ENCODE measurements at regions not wholly inside any gene's neighbourhood (a gene's known extent, or its start where the extent isn't known, plus 50 kb on each side); places are given as distances from the start of the nearest gene placed in this dataset.

- ATAC-seq (no peak), DNase-seq (ENCODE audit: low read depth, low spot score) (no peak)
- BruUV-seq (replicated peaks), result no TSS peak
- no peaks in the 10 kb centered on the region for H3K36me3 ChIP-seq (ENCODE audit: control insufficient read depth, insufficient read depth, low read length)
- in situ Hi-C loops (cut with HindIII; ENCODE audit: low pct_unique_long_range_greater_than_20kb, low sequenced_read_pairs) (no loop called here), intact Hi-C loops (cut with micrococcal nuclease; ENCODE audit: unreplicated experiment) (no loop called here)
- H3K4me1 ChIP-seq (ENCODE audit: control insufficient read depth, insufficient read depth, low read length), result no peaks in the 10 kb centered on the region
- no peak overlapping the region for H3K27ac ChIP-seq (ENCODE audit: low read length)
- ChIA-PET POLR2A (no interaction called here), CTCF (no interaction called here)
- H3K4me3 ChIP-seq (ENCODE audit: low read depth in 2 of 2, low read length in 2 of 2), result no peak overlapping the region
- TF ChIP-seq SIN3A (IDR thresholded peaks at IDR 0.05; ENCODE audit: borderline replicate concordance, insufficient read depth, low read depth, low read length) (no peak), POLR2AphosphoS5 (IDR thresholded peaks at IDR 0.05; ENCODE audit: low read depth, low read length) (no peak), CTCF (IDR thresholded peaks at IDR 0.05) (no peak), TCF7L2 (IDR thresholded peaks at IDR 0.05; ENCODE audit: low read depth, low read length) (no peak), REST (IDR thresholded peaks at IDR 0.05; ENCODE audit: insufficient read depth in 1 of 2, low read depth in 2 of 2, low read length in 1 of 2) (no peak)
- peaks cover 3% of the 10 kb centered on the region; the same call in 1 of the 2 replicates for H3K27me3 ChIP-seq (ENCODE audit: control insufficient read depth, insufficient read depth, low read length)
- no peaks in the 10 kb centered on the region for H3K9me3 ChIP-seq (ENCODE audit: control insufficient read depth, insufficient read depth, low read depth, low read length)
These were observed 133.8 kb upstream of the CST7 start for GRCh38 chr20:24815196-24815815.

DNA sequence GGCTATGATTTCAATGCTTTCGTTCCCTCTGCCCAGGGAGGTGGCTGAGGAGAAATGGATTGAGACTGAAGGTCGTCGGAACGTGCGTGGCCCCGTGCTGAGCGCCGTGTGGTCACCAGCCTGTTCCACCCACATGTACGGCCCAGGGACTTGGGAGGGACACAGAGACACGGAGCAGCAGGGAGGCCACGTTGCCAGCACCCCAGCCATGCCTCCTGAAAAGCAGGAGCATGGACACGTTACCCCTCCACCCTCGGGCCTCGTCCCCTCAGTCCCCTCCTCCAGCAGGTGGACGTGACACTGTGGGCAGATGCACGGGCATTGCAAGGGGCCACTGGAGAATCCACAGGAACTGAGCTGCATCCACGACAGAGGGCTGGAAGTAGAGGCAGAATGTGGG, 133.1 kb upstream of the CST7 start:
- no peaks in the 10 kb centered on the region for H3K36me3 ChIP-seq (ENCODE audit: control insufficient read depth, insufficient read depth, low read length)
- intact Hi-C loops (cut with micrococcal nuclease; ENCODE audit: unreplicated experiment), result no loop called here
- H3K4me1 ChIP-seq (ENCODE audit: control insufficient read depth, insufficient read depth, low read length), result no peaks in the 10 kb centered on the region
- TF ChIP-seq SIN3A (IDR thresholded peaks at IDR 0.05; ENCODE audit: borderline replicate concordance, insufficient read depth, low read depth, low read length) (no peak), CTCF (IDR thresholded peaks at IDR 0.05) (no peak), REST (IDR thresholded peaks at IDR 0.05; ENCODE audit: insufficient read depth in 1 of 2, low read depth in 2 of 2, low read length in 1 of 2) (no peak), TCF7L2 (IDR thresholded peaks at IDR 0.05; ENCODE audit: low read depth, low read length) (no peak), POLR2AphosphoS5 (IDR thresholded peaks at IDR 0.05; ENCODE audit: low read depth, low read length) (no peak)
- CTCF ChIA-PET, result no interaction called here
- no peak overlapping the region for H3K4me3 ChIP-seq (ENCODE audit: low read depth in 2 of 2, low read length in 2 of 2)
- DNase-seq (ENCODE audit: low read depth, low spot score) (no peak), ATAC-seq (no peak)
- H3K9me3 ChIP-seq (ENCODE audit: control insufficient read depth, insufficient read depth, low read depth, low read length), result no peaks in the 10 kb centered on the region
- in situ Hi-C loops (cut with HindIII; ENCODE audit: low pct_unique_long_range_greater_than_20kb, low sequenced_read_pairs), result no loop called here
- H3K27ac ChIP-seq (ENCODE audit: low read length), result no peak overlapping the region
- BruUV-seq (replicated peaks), result no TSS peak
- POLR2A ChIA-PET, result no interaction called here
- H3K27me3 ChIP-seq (ENCODE audit: control insufficient read depth, insufficient read depth, low read length), result peaks cover 3% of the 10 kb centered on the region; the same call in 1 of the 2 replicates
